HEK293 (cell line): ENCODE measurements at regions not wholly inside any gene's neighbourhood (a gene's known extent, or its start where the extent isn't known, plus 50 kb on each side); places are given as distances from the start of the nearest gene placed in this dataset.

Experiments
- GLIS1 ChIP-seq: fragments of 450-650 bp; formaldehyde crosslinking; IDR thresholded peaks from 2 replicates; pipeline ENCODE4 v1.5.1; 2016; ENCODE audit warnings: missing biosample characterization, missing genetic modification characterization
- ZBTB11 ChIP-seq: fragments of 450-650 bp; formaldehyde crosslinking; conservative IDR thresholded peaks from 2 replicates; pipeline ENCODE4 v1.5.1; 2016; ENCODE audit warnings: low read depth, missing biosample characterization, missing genetic modification characterization
- ZNF423 ChIP-seq: fragments of 450-650 bp; formaldehyde crosslinking; IDR thresholded peaks from 2 replicates; pipeline ENCODE4 v1.5.1; 2016; ENCODE audit warnings: missing biosample characterization, missing genetic modification characterization
- ZNF48 ChIP-seq: fragments of 450-650 bp; formaldehyde crosslinking; IDR thresholded peaks from 2 replicates; pipeline ENCODE4 v1.5.1; 2016; ENCODE audit warnings: missing biosample characterization, missing genetic modification characterization
- ZNF530 ChIP-seq: fragments of 450-650 bp; formaldehyde crosslinking; IDR thresholded peaks from 2 replicates; pipeline ENCODE4 v1.5.1; 2016; ENCODE audit warnings: low read depth, missing biosample characterization, missing genetic modification characterization
- ZSCAN16 ChIP-seq: fragments of 450-650 bp; formaldehyde crosslinking; IDR thresholded peaks from 2 replicates; pipeline ENCODE4 v1.5.1; 2016; ENCODE audit warnings: missing biosample characterization, missing genetic modification characterization
- TF ChIP-seq, protein P1 (sequence below): fragments of 450-650 bp; formaldehyde crosslinking; IDR thresholded peaks from 2 replicates; pipeline ENCODE4 v1.5.1; 2016; ENCODE audit warnings: missing biosample characterization, missing genetic modification characterization

DNA sequence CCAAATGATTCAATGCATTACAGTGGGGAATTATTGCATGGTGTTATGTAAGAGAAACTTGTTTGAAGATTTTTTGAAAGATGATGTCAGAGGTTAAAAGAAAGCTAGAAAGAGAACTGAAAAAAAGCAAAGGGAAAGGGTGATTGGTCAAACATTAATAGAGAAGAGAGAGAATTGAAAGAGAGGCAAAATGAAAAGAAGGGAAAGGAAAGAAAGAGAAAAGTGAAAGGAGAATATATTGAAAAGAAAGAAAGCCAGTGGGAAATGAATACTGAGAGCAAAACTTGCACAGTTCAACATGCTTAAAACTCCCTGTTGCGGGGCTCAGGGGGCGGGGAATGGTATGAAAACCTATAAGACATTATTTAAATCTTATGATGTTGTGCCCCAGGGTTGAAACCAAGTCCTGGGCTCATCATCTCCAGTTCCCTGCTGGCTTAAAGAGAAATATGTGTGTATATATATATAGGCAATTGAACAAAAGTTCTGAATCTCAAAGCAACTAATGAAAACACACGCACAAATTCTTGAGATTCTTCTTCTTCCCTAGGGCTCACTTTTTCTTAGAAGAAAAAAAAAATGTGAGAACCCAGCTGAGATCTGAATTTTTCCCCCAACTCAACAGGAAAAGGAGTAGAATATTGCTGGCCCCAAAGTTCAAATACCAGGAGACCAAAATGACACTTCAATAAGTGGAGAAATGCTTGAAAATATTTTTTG lies 2045.9 kb upstream of the CELF4 start:
- TF ChIP-seq, protein P1, sequence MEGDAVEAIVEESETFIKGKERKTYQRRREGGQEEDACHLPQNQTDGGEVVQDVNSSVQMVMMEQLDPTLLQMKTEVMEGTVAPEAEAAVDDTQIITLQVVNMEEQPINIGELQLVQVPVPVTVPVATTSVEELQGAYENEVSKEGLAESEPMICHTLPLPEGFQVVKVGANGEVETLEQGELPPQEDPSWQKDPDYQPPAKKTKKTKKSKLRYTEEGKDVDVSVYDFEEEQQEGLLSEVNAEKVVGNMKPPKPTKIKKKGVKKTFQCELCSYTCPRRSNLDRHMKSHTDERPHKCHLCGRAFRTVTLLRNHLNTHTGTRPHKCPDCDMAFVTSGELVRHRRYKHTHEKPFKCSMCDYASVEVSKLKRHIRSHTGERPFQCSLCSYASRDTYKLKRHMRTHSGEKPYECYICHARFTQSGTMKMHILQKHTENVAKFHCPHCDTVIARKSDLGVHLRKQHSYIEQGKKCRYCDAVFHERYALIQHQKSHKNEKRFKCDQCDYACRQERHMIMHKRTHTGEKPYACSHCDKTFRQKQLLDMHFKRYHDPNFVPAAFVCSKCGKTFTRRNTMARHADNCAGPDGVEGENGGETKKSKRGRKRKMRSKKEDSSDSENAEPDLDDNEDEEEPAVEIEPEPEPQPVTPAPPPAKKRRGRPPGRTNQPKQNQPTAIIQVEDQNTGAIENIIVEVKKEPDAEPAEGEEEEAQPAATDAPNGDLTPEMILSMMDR: no peak
- TF ChIP-seq GLIS1 (no peak), ZSCAN16 (tag by site-specific recombination) (no peak), ZBTB11 (tag by site-specific recombination) (no peak), ZNF48 (no peak), ZNF423 (tag by site-specific recombination) (no peak), ZNF530 (tag by site-specific recombination) (no peak)
